CD4-positive, alpha-beta T cell treated with Interleukin-4 for 4 hours (primary cell): ENCODE measurements at regions not wholly inside any gene's neighbourhood (a gene's known extent, or its start where the extent isn't known, plus 50 kb on each side); places are given as distances from the start of the nearest gene placed in this dataset.

Source experiments
- DNase-seq: peaks from one replicate; pipeline ENCODE4 v3.0.0-alpha.2; 2020

GRCh38 chr5:58094031-58094430 lies 365.9 kb downstream of the PLK2 start:
- DNase-seq: no peak

DNA sequence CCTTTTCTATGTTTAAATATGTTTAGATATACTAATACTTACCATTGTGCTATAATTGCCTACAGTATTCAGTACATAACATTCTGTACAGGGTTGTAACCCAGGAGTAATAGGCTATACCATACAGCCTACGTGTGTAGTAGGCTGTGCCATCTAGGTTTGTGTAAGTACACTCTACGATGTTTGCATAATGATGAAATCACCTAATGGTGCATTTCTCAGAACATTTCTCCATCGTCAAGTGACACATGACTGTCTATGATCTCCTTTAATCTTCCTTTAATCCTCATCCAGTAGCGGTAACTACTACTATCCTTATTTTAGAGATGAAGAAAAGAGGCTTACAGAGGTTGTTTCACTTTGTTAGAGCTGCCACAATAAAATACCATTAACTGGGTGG lies 369.2 kb downstream of the PLK2 start:
- no peak for DNase-seq

DNA sequence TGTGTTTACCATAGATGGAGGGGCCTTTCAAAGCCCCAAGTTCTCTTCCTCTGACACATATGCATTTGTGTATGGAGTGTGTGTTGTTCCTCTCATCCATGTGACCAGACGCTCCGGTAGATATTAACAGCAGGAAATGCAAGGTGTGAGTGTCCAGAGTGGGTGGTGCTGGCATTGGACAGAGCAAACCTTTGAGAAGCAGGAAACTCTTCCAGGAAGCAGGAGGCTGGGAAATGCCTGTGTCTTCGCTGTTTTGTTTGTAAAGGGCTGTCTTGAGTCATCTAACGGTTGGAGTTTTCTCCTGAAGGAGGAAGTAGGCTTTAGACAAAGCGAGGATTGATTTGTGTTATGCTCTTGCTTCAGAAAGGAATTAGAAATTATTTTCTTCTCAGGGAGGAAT lies 370.9 kb downstream of the PLK2 start:
- DNase-seq: no peak

DNA sequence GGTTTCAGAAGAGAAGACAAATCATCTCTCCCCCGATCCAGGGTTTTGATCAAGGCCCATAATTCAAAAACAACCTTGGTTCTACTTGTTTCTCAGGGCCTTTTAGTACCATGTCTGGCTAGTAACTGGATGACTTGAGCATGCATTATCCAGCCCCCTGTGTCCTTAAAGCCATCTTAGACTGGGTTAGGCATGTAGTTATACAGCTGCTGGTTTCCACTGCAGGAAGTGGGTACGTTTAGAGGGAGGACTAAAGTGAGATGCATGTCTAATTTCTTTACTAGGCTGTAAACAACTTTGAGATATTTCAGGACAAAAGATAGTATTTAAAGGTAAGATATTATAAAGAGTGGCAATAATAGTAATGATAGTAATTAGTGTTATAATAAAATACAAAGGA lies 372.0 kb downstream of the PLK2 start:
- DNase-seq: no peak

GRCh38 chr5:58087123-58087522 lies 372.8 kb downstream of the PLK2 start:
- DNase-seq: no peak

DNA sequence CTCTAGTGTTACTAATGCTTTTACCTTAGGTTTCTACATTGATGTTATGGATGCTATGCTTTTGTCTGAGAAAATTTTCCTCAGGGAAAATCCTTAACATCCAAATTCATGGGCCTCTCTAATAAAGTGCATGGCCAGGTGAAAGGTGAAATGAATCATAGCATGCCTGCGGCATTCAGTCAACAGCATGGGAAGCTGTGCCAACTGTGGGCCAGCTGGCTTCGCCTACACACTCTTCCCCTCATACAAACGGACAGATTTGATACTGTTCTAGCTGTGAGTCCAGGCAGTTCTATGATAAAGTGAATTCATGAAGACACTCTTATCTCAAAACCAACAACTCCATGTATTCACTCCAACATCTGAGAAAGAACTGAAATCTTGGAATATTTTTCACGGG lies 374.1 kb downstream of the PLK2 start:
- no peak for DNase-seq

- DNase-seq: no peak
These were observed 378.5 kb downstream of the PLK2 start for GRCh38 chr5:58081435-58081834.

- DNase-seq: no peak
These were observed 379.3 kb downstream of the PLK2 start for GRCh38 chr5:58080573-58080972.

- DNase-seq: no peak
These were observed 381.9 kb downstream of the PLK2 start for GRCh38 chr5:58077966-58078365.

DNA sequence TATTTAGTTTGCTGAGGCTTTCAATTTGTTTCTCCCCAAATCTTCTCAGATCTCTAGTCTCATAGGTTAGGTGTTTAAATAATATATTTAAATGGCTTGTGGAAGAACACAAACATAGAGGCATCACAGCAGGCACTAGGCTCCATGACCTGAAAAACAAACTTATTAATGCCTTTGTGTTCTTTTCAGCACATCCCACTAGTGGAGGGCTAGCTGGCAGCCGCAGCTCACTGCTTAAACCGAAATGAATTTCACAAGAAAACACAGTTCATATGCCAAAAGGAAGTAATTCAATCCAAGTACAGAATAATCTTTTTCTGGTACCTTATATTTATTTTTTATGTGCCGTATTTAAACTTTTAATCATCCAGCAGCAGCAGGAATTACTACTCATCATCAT lies 382.5 kb downstream of the PLK2 start:
- DNase-seq: no peak

DNA sequence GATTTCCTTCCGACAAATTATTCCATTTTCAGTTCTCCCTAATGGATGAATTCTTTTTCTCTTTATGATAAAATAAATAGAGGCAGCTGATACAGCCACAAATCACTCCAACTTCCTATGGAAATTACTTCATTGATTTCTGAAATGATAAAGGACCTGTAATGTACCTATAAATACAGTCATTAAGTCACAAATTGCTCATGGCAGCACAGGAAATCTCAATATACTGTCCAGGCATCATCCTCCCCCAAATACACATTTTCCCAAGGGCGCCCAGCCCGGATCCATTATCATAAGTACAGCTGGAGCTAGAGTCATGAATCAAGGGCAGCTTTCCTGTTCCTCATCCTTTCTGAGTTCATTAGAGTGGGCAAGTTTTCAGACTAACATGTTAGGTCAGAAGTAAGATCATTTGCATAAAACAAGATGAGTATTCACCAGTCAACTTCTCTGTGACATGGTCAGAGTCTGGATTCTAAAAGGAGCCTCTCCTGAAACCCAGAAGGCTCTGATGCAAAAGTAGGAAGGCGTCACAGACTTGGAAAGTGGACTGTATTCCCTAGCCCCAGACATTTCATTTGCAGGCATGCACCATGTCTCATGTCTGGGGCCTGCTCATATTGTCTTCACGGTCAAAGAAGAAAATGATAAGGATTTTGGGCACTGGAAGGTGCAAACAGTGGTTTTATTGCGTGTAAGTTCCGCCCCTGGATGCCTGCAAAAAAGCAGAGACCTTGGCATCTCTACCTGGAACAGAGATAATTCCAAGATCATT lies 383.2 kb downstream of the PLK2 start:
- DNase-seq: no peak

DNA sequence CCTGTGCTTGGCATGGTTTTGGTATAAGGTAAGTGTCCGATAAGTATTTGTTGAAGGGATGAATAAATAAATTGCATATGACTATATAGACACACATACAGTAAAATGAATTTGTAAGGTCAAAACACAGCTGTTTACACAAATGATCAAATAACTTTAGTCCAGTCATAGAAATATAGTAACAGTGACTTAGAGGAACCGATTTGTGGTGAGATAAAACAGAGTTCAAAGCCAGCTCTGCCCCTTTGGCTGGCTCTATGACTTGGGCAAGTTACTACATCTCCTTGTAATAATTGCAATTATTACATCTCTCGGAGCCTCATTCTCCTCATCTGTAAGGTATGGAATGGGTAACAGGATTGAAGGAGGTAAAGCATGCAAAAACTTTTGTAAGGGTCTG lies 384.0 kb downstream of the PLK2 start:
- DNase-seq: no peak

GRCh38 chr5:58074717-58075116 lies 385.2 kb downstream of the PLK2 start:
- no peak for DNase-seq

DNA sequence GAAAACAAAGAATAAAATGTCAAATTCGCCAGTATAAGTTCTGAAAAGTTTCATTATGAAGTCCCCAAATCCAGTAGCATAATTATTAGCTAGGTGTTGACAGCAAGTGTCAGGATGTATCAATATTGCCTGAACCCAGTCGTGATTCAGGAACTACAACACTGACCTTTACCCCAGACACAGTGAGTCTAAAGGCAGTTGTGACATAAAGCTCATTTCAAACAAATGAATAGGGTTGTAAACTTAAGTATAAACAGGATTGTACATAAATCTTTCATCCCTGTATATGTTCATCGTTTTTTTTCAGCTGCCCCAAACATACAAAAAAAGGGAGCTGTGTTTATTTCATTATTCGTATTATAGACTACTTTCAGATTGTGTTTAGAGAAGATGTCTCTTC lies 385.7 kb downstream of the PLK2 start:
- DNase-seq: no peak

DNA sequence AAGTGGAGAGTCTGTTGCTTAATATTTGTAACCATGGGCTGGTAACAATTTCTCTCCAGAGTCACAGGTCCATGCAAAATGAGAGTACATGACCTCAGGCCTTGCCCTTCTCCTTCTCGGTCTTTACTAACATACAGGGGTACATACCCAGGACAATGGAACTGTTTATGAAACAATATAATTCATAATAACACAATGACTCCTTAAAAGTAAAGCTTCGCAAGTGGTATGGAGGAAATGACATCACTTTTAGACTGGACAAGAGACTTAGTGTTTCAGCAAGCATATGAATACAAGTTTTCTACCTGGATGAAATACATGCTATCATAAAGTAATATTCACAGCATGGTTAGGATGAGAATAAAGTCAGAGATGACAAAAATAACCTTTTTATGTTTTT lies 386.6 kb downstream of the PLK2 start:
- no peak for DNase-seq

- no peak for DNase-seq
These were observed 387.5 kb downstream of the PLK2 start for GRCh38 chr5:58072300-58072965.

DNA sequence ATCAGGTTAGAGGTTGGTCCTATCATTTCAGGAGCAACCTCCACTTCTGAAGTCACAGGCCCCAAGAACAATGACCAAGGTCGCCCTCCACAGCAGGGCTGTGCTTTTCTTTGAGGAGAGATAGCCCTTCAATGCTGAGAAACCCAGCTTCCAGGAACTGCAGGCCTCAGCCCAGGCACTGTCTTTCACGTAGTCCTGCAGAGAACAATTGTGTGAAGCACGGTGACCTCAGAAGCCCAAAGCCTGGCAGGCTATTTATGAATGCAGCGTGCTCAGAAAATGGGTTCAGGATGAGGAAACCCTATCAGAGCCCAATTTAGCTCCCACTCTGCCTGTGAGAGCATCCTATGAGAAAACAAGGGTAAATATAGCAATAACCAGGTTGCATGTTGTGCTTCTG lies 388.3 kb downstream of the PLK2 start:
- DNase-seq: no peak

DNA sequence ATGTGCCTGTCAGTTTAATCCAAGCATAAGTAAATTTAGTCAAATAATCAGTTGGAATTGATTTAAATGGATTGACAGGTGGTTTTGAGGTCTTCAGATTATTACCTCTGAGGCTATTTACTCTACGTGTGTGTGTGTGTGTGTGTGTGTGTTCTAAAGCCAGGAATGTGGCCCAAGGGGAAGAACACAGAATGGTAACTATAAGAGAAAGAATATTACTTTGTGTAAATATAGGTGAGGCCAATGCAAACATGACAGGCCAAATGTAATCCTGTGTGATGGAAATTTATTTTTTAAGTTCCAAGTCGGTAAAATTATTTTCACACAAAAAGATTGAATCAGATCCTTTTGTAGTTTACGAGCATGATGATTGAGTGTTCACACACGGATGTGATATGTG lies 390.0 kb downstream of the PLK2 start:
- no peak for DNase-seq

GRCh38 chr5:58069016-58069705 lies 390.7 kb downstream of the PLK2 start:
- no peak for DNase-seq

- DNase-seq: no peak
These were observed 393.3 kb downstream of the PLK2 start for GRCh38 chr5:58066557-58066956.

GRCh38 chr5:58066076-58066475 lies 393.8 kb downstream of the PLK2 start:
- DNase-seq: no peak

DNA sequence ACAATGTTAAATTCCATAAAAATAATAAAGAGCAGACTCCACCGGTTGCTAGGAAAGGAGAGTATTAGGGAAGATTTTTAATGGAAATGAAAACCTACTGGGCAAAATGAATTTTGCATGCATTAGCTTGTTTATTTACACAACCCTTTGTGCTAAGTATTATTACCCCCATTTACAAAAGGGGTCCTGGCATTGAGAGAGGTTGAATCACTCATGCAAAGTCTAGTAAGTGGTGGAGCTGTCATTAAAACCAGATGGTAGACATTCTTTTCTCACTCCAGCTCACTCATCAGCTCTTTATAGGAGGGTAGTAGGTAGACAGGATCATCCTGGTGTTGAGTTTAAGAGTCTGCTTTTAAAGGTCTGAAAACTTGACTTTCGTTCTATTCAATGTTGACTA lies 395.1 kb downstream of the PLK2 start:
- DNase-seq: no peak

DNA sequence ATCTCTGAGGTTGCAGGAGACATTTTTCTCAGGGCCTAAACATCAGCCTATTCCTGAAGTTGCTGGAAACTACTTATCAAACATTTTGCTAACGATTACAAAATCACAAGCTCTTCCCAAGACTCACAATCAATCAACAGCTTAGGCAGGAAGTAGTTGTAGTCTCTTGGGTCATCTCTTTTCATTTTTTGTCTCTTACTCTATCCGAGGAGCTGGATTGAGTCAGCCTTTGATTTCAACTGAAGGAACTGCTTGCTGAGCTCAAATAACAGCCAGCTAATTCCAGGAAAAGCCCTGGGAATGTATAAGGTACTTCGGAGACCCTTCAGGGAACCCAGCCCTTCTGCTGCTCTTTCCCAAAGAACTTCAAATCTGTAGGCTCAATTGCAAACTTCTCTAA lies 398.9 kb downstream of the PLK2 start:
- no peak for DNase-seq

GRCh38 chr5:58057324-58057723 lies 402.6 kb downstream of the PLK2 start:
- DNase-seq: no peak
